GM18907 (cell line): ENCODE measurements at regions not wholly inside any gene's neighbourhood (a gene's known extent, or its start where the extent isn't known, plus 50 kb on each side); places are given as distances from the start of the nearest gene placed in this dataset.
A peak's percentile ranks its signal among the peaks of the same experiment; 100 is the strongest.

ENCODE experiments used
- ATAC-seq: cut with Tn5 transposase; IDR thresholded peaks from one replicate; pipeline ENCODE4 v1.9.1; 2021; ENCODE audit warnings: mild to moderate bottlenecking, moderate library complexity; ENCODE audit not compliant: unreplicated experiment

DNA sequence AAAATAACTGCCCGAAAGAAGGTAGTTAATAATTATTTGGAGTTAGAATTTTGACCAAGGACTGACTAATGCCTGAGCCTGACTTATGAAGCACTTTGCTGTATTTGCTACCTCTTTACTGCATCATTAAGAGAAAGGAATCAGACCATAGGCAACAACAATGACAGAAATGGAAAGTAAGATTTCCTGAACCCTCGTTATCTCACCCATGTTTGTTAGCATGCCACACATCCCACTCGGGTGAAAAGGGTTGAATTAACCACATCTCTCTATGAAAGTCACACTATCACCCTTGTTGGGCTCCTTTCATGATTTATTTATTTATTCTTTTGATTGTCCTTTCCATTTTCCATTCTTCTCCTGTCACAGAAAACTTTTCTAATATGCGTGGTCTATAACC, 59.6 kb downstream of the OLIG3 start:
- ATAC-seq: no peak

DNA sequence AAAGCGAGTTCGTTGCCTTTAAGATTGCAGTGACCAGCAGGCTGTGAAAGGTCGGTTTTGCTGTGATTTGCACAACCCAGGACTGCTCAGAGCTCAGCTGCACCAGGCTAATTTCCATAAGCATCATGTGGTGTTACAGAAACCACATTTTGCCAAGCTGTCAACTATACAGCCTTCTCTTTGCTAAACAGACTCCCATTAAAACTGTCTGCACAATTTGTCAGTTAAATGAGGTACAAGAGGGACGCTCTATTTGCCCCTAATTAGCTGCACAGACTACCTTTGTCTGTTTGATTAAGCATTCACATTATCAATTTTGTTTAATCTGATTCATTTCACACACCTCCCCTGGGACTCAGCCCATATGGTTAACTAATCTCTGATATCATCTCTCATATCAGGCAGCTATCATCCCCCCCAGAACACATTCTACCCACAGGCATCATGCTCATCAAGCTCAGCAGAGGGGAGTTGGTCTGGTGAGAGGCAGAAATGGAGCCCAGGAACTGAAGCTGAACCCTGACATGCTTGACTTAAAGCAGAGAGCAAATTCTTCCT, 62.1 kb downstream of the OLIG3 start:
- ATAC-seq: peak; percentile 77

- peak; percentile 69 for ATAC-seq
Measured at GRCh38 chr6:137430954-137431353, 63.2 kb downstream of the OLIG3 start.

DNA sequence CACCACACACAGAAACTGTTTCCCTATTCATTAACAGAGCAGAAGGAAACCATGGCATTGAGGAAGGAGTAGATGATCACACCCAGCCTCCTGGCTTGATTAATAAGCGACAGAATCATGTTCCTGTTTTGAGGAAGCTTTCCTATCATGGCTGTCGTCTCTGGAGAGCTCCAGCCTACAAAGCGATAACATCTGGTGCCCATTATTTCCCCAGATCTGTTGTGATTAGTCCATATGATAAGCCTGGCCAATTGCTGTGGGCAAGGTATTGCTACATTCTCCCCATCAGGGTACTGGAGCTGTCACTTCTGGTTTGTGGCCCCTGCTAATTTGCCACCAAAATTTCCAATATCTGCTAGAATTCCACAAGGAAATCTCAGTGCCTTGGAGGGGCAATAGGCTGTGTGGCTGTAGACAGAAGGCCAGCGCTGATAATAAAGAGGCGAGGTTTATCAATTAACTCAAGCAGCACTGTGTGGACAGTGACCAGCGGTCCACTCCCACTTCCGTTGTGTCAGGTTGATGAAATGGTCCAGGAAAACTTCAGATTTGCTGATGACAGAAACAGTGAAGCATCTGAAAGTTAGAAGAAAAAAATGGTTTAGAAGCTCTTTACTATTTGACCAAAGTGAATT, 66.4 kb downstream of the OLIG3 start:
- ATAC-seq: no peak

- no peak for ATAC-seq
Measured at GRCh38 chr6:137426007-137426689, 68.0 kb downstream of the OLIG3 start.

- no peak for ATAC-seq
Measured at GRCh38 chr6:137424251-137424650, 69.9 kb downstream of the OLIG3 start.

DNA sequence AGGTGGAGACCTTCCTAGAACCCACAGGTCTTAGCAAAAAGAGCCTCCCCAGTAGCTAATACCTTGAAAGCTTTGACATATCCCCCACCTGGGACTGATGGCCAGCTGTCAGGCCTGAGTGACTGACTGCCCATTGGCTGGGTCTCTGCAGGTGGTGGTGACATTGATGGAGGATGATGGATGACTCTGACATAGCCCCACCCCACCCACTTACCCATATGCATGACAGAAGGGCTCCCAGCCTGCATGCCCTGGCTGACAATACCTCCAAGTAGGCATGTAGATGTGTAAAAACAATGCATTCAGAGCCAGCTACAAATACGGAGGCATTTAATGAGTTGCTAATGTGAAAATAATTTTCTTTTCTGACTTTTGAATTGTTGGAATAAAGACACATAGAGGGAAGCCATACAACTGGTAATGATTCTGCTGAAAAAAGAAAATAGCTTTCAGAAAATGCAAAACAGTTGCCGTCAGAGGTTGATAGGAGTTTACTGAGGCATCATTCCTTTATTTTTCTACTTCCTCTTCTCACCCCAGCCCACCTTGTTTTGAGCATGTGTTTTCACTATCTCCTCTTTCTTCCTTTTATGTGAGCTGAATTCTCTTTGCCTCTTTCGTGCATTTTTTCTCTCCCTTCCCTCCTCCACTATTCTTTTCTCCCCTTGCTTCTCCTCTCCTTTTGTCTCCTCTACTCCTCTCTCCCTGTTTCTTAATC, 70.6 kb downstream of the OLIG3 start:
- no peak for ATAC-seq

GRCh38 chr6:137417396-137417795, 76.8 kb downstream of the OLIG3 start:
- ATAC-seq: no peak

DNA sequence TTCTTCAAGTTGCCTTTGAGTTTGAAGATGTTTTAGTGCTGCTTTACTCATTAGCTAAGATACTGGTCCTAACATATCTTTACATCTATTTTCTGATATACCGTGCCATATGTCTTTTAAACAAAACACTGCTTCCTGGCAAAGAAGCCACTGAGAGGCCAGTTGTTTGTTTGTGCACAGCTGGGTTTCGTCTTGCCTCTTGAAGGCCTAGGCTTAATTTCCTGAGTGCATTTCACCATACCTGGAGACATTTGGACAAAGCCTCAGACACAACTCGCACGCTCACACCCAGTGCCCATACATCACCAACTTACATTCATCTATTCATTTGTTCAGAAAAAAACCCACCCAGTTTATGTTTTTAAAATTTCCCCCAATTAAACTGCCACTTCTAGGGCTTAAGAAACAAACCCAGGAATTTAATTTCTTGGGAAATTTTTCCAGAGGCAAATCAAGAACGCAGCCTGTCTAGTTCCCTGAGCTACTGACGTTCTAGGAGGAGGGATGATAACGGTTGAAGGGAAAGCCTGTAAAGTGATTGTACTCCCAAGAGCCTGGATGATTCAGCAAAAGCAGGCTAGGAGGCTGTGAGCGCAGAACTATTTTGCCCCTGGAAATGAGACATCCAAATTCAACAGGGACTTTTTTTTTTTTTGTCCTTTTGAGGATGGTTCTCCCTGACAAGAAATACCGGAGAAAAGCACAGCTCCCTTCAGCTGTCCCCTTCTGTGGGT, 77.7 kb downstream of the OLIG3 start:
- ATAC-seq: no peak

DNA sequence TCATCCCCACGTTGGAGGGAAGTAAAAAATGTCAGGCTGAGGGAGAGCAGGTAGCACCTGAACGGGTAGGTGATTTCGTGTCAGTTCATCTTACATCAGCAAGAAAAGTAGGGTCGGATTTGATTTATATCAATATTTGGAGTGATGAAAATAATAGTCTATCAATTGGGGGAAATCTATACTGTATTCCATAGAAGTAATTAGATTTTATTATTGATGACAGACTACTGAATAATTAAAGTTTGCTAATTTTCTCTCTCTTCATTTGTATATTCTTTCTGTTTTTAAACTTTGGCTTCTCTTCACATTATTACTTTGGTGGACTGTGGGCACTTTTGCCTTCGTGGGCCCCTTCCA, 78.4 kb downstream of the OLIG3 start:
- ATAC-seq: no peak

DNA sequence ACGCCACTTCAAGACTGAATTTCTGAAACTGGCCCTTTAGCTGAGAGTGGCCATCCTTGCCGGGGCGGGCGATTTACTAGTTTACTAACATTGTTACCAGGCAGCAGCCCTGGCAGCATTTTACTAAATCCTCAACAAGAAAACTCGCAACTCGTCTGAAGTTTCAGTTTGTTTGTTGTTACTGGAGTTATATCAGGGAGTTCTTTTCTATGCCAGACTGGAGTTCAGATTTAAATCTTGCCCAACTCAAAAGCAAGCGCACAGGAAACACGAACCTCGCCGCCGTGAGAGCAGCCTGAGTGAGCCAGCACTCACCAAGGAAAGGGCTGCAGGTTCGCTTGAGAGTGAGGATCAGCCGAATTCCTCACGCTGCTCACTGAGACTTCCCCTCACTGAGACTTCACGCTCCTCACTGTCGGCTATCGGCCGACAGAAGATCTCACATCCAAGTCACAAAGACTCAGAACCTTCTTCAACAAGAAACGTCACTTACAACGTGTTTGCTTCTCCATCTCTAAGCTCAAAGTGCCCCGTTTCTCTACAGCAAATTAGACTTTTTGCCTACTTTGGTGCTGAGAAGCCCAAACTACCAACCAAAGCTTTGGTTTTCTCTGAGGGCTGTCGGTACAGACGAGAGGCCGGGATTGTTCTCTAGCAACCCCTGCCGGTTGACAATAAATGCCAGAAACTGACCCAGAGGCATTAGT, 78.9 kb downstream of the OLIG3 start:
- peak; percentile 84 for ATAC-seq

- no peak for ATAC-seq
Measured at GRCh38 chr6:137414599-137414998, 79.6 kb downstream of the OLIG3 start.

DNA sequence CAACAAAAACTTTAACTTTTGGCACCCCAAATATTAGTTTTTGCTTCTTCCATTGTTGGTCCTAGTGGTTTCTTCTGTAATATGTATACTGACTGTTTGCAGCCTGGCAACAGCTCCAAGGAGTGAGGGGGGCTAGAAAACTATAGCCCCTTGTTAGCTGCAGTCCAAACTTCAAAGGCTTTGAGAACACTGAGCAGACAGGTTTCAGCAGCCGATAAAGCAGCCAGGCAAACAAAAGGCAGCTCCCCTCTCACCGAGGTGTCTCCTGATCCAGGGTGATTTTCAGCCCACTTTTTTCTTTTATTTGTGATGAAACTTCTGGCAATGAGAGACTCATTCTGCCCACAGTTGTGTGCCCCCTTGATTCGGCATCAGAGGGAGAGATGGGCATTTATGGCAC, 80.7 kb downstream of the OLIG3 start:
- no peak for ATAC-seq

DNA sequence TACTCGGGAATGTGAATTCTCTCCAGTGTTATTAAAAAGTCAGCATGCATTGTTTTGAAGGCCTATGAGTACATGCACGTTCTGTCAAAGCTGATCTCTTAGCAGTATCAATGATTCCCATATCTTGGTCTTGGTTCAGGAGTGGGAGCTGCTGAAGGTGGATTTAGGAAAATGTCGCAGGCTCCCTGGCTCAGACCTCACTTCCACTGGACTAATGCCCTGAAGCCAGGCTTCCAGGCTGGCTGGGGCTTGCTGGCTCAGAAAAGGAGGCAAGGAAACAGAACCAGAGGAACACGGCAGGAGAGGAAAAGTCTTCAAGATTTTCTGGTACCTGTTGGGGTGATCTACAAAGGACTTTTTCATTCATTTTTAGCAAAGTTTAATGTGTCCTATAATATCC, 81.6 kb downstream of the OLIG3 start:
- ATAC-seq: no peak

GRCh38 chr6:137409266-137409777, 84.9 kb downstream of the OLIG3 start:
- no peak for ATAC-seq

DNA sequence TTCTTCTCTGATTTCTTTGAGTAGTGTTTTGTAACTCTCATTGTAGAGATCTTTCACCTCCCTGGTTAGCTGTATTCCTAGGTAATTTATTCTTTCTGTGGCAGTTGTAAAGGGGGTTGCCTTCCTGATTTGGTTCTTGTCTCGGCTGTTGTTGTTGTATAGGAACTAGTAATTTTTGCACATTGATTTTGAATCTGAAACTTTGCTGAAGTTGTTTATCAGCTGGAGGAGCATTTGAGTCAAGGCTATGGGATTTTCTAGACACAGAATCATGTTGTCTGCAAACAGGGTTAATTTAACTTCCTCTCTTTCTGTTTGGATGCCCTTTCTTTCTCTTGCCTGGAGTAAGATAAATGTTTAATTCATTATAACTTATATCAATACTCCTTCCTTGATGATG, 86.4 kb downstream of the OLIG3 start:
- ATAC-seq: no peak

GRCh38 chr6:137405806-137406205, 88.4 kb downstream of the OLIG3 start:
- ATAC-seq: no peak

GRCh38 chr6:137403855-137404254, 90.3 kb downstream of the OLIG3 start:
- ATAC-seq: no peak

GRCh38 chr6:137403443-137403842, 90.8 kb downstream of the OLIG3 start:
- ATAC-seq: no peak

GRCh38 chr6:137402143-137402680, 92.0 kb downstream of the OLIG3 start:
- ATAC-seq: no peak
